H9 (cell line): ENCODE measurements at regions not wholly inside any gene's neighbourhood (a gene's known extent, or its start where the extent isn't known, plus 50 kb on each side); places are given as distances from the start of the nearest gene placed in this dataset.

ENCODE experiments used
- DNase-seq: peaks from one replicate; pipeline ENCODE4 v3.0.0-alpha.2; 2017
- H2AFZ ChIP-seq: one replicate; pipeline ENCODE4 v1.6.1; 2013; ENCODE audit warnings: mild to moderate bottlenecking, low read length, control low read depth, moderate library complexity
- H2AK5ac ChIP-seq: 2 replicates; pipeline ENCODE4 v1.6.1; 2013; ENCODE audit warnings: low read length, control low read depth, mixed read lengths; ENCODE audit not compliant: insufficient read length
- H2BK120ac ChIP-seq: one replicate; pipeline ENCODE4 v1.6.1; 2013; ENCODE audit warnings: low read depth, mild to moderate bottlenecking, low read length, control low read depth, inconsistent platforms; ENCODE audit not compliant: poor library complexity, severe bottlenecking
- H2BK12ac ChIP-seq: 2 replicates; pipeline ENCODE4 v1.6.1; 2013; ENCODE audit warnings: low read length, control low read depth, mixed read lengths, low read depth; ENCODE audit not compliant: insufficient read length
- H2BK15ac ChIP-seq: 2 replicates; pipeline ENCODE4 v1.6.1; 2013; ENCODE audit warnings: low read depth, low read length, control low read depth
- H2BK20ac ChIP-seq: one replicate; pipeline ENCODE4 v1.6.1; 2013; ENCODE audit warnings: low read depth, mild to moderate bottlenecking, low read length, control low read depth, inconsistent platforms; ENCODE audit not compliant: poor library complexity, severe bottlenecking
- H2BK5ac ChIP-seq: 2 replicates; pipeline ENCODE4 v1.6.1; 2013; ENCODE audit warnings: low read length, control low read depth, mixed read lengths; ENCODE audit not compliant: insufficient read length
- H3K14ac ChIP-seq: 2 replicates; pipeline ENCODE4 v1.6.1; 2013; ENCODE audit warnings: low read length, control low read depth; ENCODE audit not compliant: insufficient read depth
- H3K18ac ChIP-seq: 2 replicates; pipeline ENCODE4 v1.6.1; 2013; ENCODE audit warnings: low read depth, mild to moderate bottlenecking, mixed read lengths, low read length, control low read depth; ENCODE audit not compliant: insufficient read length
- H3K23ac ChIP-seq: 2 replicates; pipeline ENCODE4 v1.6.1; 2013; ENCODE audit warnings: low read length, control low read depth, mixed read lengths, low read depth; ENCODE audit not compliant: insufficient read length
- H3K23me2 ChIP-seq: 2 replicates; pipeline ENCODE4 v1.6.1; 2013; ENCODE audit warnings: low read depth, mild to moderate bottlenecking, mixed read lengths, low read length, control low read depth; ENCODE audit not compliant: insufficient read length, poor library complexity, severe bottlenecking
- H3K27ac ChIP-seq: 2 replicates; pipeline ENCODE4 v1.5.1; 2013; ENCODE audit warnings: low read length, control low read depth, mixed read lengths, low read depth; ENCODE audit not compliant: insufficient read length
- H3K27me3 ChIP-seq: 2 replicates; pipeline ENCODE4 v1.6.1; 2013; ENCODE audit warnings: low read length, control low read depth, inconsistent platforms; ENCODE audit not compliant: insufficient read depth
- H3K4ac ChIP-seq: 2 replicates; pipeline ENCODE4 v1.6.1; 2013; ENCODE audit warnings: low read depth, mild to moderate bottlenecking, control low read depth, inconsistent platforms, low read length, moderate library complexity
- H3K4me1 ChIP-seq: 2 replicates; pipeline ENCODE4 v1.6.1; 2013; ENCODE audit warnings: low read length, control low read depth, inconsistent platforms; ENCODE audit not compliant: insufficient read depth
- H3K4me2 ChIP-seq: 2 replicates; pipeline ENCODE4 v1.6.1; 2013; ENCODE audit warnings: low read length, control low read depth, mixed read lengths; ENCODE audit not compliant: insufficient read length, insufficient read depth
- H3K56ac ChIP-seq: 2 replicates; pipeline ENCODE4 v1.6.1; 2013; ENCODE audit warnings: low read depth, mild to moderate bottlenecking, mixed read lengths, low read length, control low read depth; ENCODE audit not compliant: insufficient read length
- H3K79me1 ChIP-seq: 2 replicates; pipeline ENCODE4 v1.6.1; 2013; ENCODE audit warnings: low read depth, mild to moderate bottlenecking, moderate library complexity, low read length, control low read depth, inconsistent platforms; ENCODE audit not compliant: insufficient read depth, poor library complexity, severe bottlenecking
- H3K79me2 ChIP-seq: 2 replicates; pipeline ENCODE4 v1.6.1; 2013; ENCODE audit warnings: low read length, control low read depth, inconsistent platforms; ENCODE audit not compliant: insufficient read depth
- H3K9ac ChIP-seq: 2 replicates; pipeline ENCODE4 v1.6.1; 2013; ENCODE audit warnings: low read length, control low read depth, mixed read lengths; ENCODE audit not compliant: insufficient read length; ENCODE audit errors: extremely low read depth
- H3K9me3 ChIP-seq: one replicate; pipeline ENCODE4 v1.6.1; 2013; ENCODE audit warnings: low read depth, low read length, inconsistent platforms; ENCODE audit not compliant: control insufficient read depth
- H3T11ph ChIP-seq: one replicate; pipeline ENCODE4 v1.6.1; 2013; ENCODE audit warnings: mild to moderate bottlenecking, low read length, control low read depth, inconsistent platforms
- H4K20me1 ChIP-seq: one replicate; pipeline ENCODE4 v1.6.1; 2013; ENCODE audit not compliant: control insufficient read depth, insufficient read length, insufficient read depth
- H4K5ac ChIP-seq: 2 replicates; pipeline ENCODE4 v1.6.1; 2013; ENCODE audit warnings: low read depth, mild to moderate bottlenecking, mixed read lengths, low read length, control low read depth; ENCODE audit not compliant: insufficient read length
- H4K8ac ChIP-seq: replicated peaks from 2 replicates; pipeline ENCODE4 v1.6.1; 2013; ENCODE audit warnings: low read length, control low read depth, mixed read lengths, low read depth; ENCODE audit not compliant: insufficient read length
- H4K91ac ChIP-seq: 2 replicates; pipeline ENCODE4 v1.6.1; 2013; ENCODE audit warnings: low read depth, mild to moderate bottlenecking, moderate library complexity, mixed read lengths, low read length, control low read depth; ENCODE audit not compliant: insufficient read length
- H3K27ac Mint-ChIP-seq, 3 experiments: 2 replicates in 2 of 3; 3 replicates in 1 of 3; pipeline ENCODE4 v1.8.0; 2020 to 2021; ENCODE audit warnings: mixed read lengths in 3 of 3, mild to moderate bottlenecking in 1 of 3, moderate library complexity in 1 of 3
- H3K27me3 Mint-ChIP-seq: 2 replicates; pipeline ENCODE4 v1.8.0; 2021; ENCODE audit warnings: low read depth, mild to moderate bottlenecking, moderate library complexity, mixed read lengths
- H3K36me3 Mint-ChIP-seq, 3 experiments: 2 replicates in 2 of 3; 3 replicates in 1 of 3; pipeline ENCODE4 v1.8.0; 2020 to 2021; ENCODE audit warnings: low read depth in 3 of 3, mixed read lengths in 3 of 3; ENCODE audit not compliant: insufficient read depth in 1 of 3
- H3K4me1 Mint-ChIP-seq, 2 experiments: 2 replicates each; pipeline ENCODE4 v1.8.0; 2020; ENCODE audit warnings: mixed read lengths in 2 of 2
- H3K4me3 Mint-ChIP-seq, 2 experiments: 2 replicates in 1 of 2; 3 replicates in 1 of 2; pipeline ENCODE4 v1.8.0; 2020 to 2021; ENCODE audit warnings: mild to moderate bottlenecking in 2 of 2, mixed read lengths in 2 of 2, moderate library complexity in 1 of 2
- H3K9me3 Mint-ChIP-seq, 2 experiments: 2 replicates in 1 of 2; 3 replicates in 1 of 2; pipeline ENCODE4 v1.8.0; 2020; ENCODE audit warnings: mild to moderate bottlenecking in 2 of 2, mixed read lengths in 2 of 2, moderate library complexity in 1 of 2
- CTCF ChIP-seq: fragments of 200-600 bp; sonication (generic); conservative IDR thresholded peaks from 3 replicates; pipeline ENCODE4 v1.8.0; 2021; ENCODE audit warnings: antibody characterized with exemption, mild to moderate bottlenecking

GRCh38 chr1:213678348-213678747 is 309.4 kb upstream of the PROX1 start:
- H3K36me3 Mint-ChIP-seq, result no peaks in the 10 kb centered on the region
- peaks cover 9% of the 10 kb centered on the region for H3K27me3 Mint-ChIP-seq
- H3K9me3 Mint-ChIP-seq, result peaks cover 4 to 7% of the 10 kb centered on the region in 2 experiments; a peak in 4 of 5 replicates
- no peaks in the 10 kb centered on the region for H3K23me2 ChIP-seq
- H2AFZ ChIP-seq, result no peak overlapping the region
- H3K27ac Mint-ChIP-seq, result no peak overlapping the region
- no peak overlapping the region for H2BK15ac ChIP-seq
- no peaks in the 10 kb centered on the region for H3K79me2 ChIP-seq
- no peak overlapping the region for H3K27ac ChIP-seq
- no peak overlapping the region for H3K56ac ChIP-seq
- H3K4me3 Mint-ChIP-seq, result no peak overlapping the region
- H2BK5ac ChIP-seq, result no peak overlapping the region
- H2BK120ac ChIP-seq, result no peak overlapping the region
- H3K14ac ChIP-seq, result no peak overlapping the region
- no peak overlapping the region for H2BK20ac ChIP-seq
- H4K8ac ChIP-seq, result no peak overlapping the region
- H4K91ac ChIP-seq, result no peak overlapping the region
- H3K18ac ChIP-seq, result no peak overlapping the region
- DNase-seq, result no peak
- TF ChIP-seq CTCF, result no peak
- no peak overlapping the region for H3K4me2 ChIP-seq
- no peak overlapping the region for H2AK5ac ChIP-seq
- no peak overlapping the region for H3K4ac ChIP-seq
- no peak overlapping the region for H2BK12ac ChIP-seq
- no peaks in the 10 kb centered on the region for H3K4me1 Mint-ChIP-seq
- no peaks in the 10 kb centered on the region for H4K20me1 ChIP-seq
- no peaks in the 10 kb centered on the region for H3K4me1 ChIP-seq
- no peak overlapping the region for H3K9ac ChIP-seq
- H3K27me3 ChIP-seq, result no peaks in the 10 kb centered on the region
- no peaks in the 10 kb centered on the region for H3K79me1 ChIP-seq
- no peak overlapping the region for H3T11ph ChIP-seq
- no peak overlapping the region for H4K5ac ChIP-seq
- H3K23ac ChIP-seq, result no peak overlapping the region
- H3K9me3 ChIP-seq, result no peaks in the 10 kb centered on the region
